HL-60 (cell line): ENCODE measurements at regions not wholly inside any gene's neighbourhood (a gene's known extent, or its start where the extent isn't known, plus 50 kb on each side); places are given as distances from the start of the nearest gene placed in this dataset.

Experiments
- DNase-seq, 2 experiments: peaks; one replicate each; pipeline ENCODE4 v3.0.0-alpha.2; 2010 to 2020; ENCODE audit warnings: low read depth in 1 of 2, low spot score in 1 of 2
- H3K27ac ChIP-seq: fragments of 250-450 bp; sonication (Bioruptor Pico); replicated peaks from 2 replicates; pipeline ENCODE4 v1.5.1; 2020; ENCODE audit warnings: mild to moderate bottlenecking, moderate library complexity
- H3K27me3 ChIP-seq: fragments of 250-450 bp; sonication (Bioruptor Pico); 2 replicates; pipeline ENCODE4 v1.5.1; 2021; ENCODE audit warnings: mild to moderate bottlenecking, moderate library complexity; ENCODE audit not compliant: insufficient read depth, poor library complexity, severe bottlenecking
- H3K4me3 ChIP-seq: replicated peaks from 2 replicates; pipeline ENCODE4 v1.5.1; 2011; ENCODE audit warnings: mild to moderate bottlenecking, control low read depth, low read length; ENCODE audit not compliant: insufficient read depth
- GABPA ChIP-seq: IDR thresholded peaks from 2 replicates; pipeline ENCODE4 v1.6.1; 2012; ENCODE audit warnings: low read depth
- POLR2AphosphoS5 ChIP-seq: IDR thresholded peaks from 2 replicates; pipeline ENCODE4 v1.6.1; 2012; ENCODE audit warnings: low read depth
- REST ChIP-seq: IDR thresholded peaks from 2 replicates; pipeline ENCODE4 v1.6.1; 2012; ENCODE audit warnings: low read depth; ENCODE audit not compliant: insufficient replicate concordance
- SPI1 ChIP-seq: IDR thresholded peaks from 2 replicates; pipeline ENCODE4 v1.6.1; 2012; ENCODE audit warnings: low read depth, mild to moderate bottlenecking, borderline replicate concordance
- TF ChIP-seq, protein P1 (sequence below): IDR thresholded peaks from one replicate; pipeline ENCODE4 v1.5.1; 2011; ENCODE audit warnings: low read length, control low read depth, inconsistent platforms; ENCODE audit not compliant: insufficient read depth

DNA sequence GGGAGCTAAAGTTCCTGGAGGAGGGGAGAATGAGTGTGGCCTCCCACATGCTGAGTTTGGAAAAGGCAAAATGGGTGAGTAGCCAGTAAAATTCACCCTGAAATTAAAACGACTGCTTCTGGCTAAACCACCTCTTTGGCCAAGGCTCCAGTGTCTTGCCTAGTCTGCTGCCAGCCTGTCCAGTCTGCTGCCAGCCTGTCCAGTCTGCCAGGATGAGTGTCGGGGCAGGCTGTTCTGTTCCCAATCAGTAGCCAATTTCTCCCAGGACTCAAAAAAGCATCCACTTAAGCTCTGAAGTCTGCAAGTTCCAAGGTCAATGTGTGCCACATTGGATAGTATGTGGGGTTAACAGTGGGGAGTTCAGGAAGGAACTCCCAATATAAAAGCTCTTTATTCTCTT lies 134.6 kb upstream of the KLHL29 start:
- Histone ChIP-seq H3K27ac (no peak overlapping the region), H3K27me3 (no peaks in the 10 kb centered on the region)

GRCh38 chr2:23256643-23257042 lies 128.3 kb upstream of the KLHL29 start:
- TF ChIP-seq POLR2AphosphoS5: no peak
- Histone ChIP-seq H3K27ac (no peak overlapping the region), H3K4me3 (no peak overlapping the region), H3K27me3 (peaks cover 6% of the 10 kb centered on the region)
- no peak for DNase-seq

More for the DNA sequence above, 134.6 kb upstream of the KLHL29 start:
- TF ChIP-seq, protein P1, sequence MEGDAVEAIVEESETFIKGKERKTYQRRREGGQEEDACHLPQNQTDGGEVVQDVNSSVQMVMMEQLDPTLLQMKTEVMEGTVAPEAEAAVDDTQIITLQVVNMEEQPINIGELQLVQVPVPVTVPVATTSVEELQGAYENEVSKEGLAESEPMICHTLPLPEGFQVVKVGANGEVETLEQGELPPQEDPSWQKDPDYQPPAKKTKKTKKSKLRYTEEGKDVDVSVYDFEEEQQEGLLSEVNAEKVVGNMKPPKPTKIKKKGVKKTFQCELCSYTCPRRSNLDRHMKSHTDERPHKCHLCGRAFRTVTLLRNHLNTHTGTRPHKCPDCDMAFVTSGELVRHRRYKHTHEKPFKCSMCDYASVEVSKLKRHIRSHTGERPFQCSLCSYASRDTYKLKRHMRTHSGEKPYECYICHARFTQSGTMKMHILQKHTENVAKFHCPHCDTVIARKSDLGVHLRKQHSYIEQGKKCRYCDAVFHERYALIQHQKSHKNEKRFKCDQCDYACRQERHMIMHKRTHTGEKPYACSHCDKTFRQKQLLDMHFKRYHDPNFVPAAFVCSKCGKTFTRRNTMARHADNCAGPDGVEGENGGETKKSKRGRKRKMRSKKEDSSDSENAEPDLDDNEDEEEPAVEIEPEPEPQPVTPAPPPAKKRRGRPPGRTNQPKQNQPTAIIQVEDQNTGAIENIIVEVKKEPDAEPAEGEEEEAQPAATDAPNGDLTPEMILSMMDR: no peak
- TF ChIP-seq REST (no peak), POLR2AphosphoS5 (no peak), GABPA (no peak)
- no peak overlapping the region for H3K4me3 ChIP-seq
- DNase-seq: no peak

- no peak overlapping the region for H3K4me3 ChIP-seq
- TF ChIP-seq REST: no peak
- TF ChIP-seq SPI1: no peak
- TF ChIP-seq GABPA: no peak
- TF ChIP-seq, protein P1: no peak
- TF ChIP-seq POLR2AphosphoS5: no peak
- DNase-seq: no peak
- peaks cover 6% of the 10 kb centered on the region for H3K27me3 ChIP-seq
- no peak overlapping the region for H3K27ac ChIP-seq
Observed at GRCh38 chr2:23260621-23261020, 124.4 kb upstream of the KLHL29 start.

DNA sequence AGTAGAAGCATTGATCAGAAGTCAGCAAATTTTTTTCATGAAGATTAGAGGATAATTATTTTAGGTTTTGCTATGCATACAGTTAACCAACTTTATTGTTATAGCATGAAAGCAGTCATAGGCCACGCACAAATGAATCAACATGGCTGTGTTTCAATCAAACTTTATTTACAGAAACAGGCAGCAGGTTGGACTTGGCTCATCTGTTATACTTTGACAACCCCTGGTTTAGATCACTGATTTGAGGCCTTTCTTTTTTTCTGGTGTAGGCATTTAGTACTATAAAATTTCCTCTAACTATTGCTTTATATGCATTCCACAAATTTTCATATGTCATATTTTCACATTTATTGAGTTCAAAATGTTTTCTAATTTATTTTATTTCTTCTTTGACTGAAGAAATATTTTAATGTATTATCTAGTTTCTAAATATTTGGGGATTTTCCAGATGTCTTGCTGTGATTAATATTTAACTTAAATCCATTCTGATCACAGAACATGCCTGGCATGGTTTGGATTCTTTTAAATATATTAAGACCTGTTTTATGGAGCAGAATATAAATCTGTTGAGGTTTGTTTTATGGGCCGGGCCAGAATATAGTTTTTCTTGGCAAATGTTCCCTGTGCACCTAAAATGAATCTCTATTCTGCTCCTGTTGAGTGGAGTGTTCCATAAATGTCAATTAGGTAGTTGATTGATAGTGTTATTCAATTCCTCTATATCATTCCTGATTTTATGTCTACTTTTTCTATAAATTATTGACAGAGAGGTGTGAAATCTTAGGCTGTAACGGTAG lies 116.3 kb upstream of the KLHL29 start:
- TF ChIP-seq REST: no peak
- TF ChIP-seq POLR2AphosphoS5: no peak
- DNase-seq: no peak
- Histone ChIP-seq H3K4me3 (no peak overlapping the region), H3K27me3 (peaks cover 8% of the 10 kb centered on the region), H3K27ac (no peak overlapping the region)
